SU-DHL-6 (cell line): ENCODE measurements at regions not wholly inside any gene's neighbourhood (a gene's known extent, or its start where the extent isn't known, plus 50 kb on each side); places are given as distances from the start of the nearest gene placed in this dataset.

Experiments
- H2AFZ ChIP-seq: fragments of 200-600 bp; sonication (generic); 2 replicates; pipeline ENCODE4 v1.6.1; 2014; ENCODE audit warnings: low read depth, mild to moderate bottlenecking, moderate library complexity, mixed read lengths, antibody characterized with exemption, low read length; ENCODE audit not compliant: severe bottlenecking
- H3F3A ChIP-seq: fragments of 200-600 bp; shearing (Covaris generic); 2 replicates; pipeline ENCODE4 v1.6.0; 2016; ENCODE audit warnings: antibody characterized with exemption, mild to moderate bottlenecking; ENCODE audit not compliant: insufficient read depth
- H3K27ac ChIP-seq: fragments of 200-600 bp; sonication (generic); 2 replicates; pipeline ENCODE4 v1.5.1; 2016; ENCODE audit warnings: low read depth, mild to moderate bottlenecking, low read length, moderate library complexity, mixed read lengths
- H3K27me3 ChIP-seq: fragments of 200-600 bp; sonication (generic), shearing (Covaris generic); 2 replicates; pipeline ENCODE4 v1.6.0; 2014; ENCODE audit warnings: mild to moderate bottlenecking, low read length
- H3K36me3 ChIP-seq: fragments of 200-600 bp; sonication (generic); 2 replicates; pipeline ENCODE4 v1.6.1; 2014; ENCODE audit warnings: mild to moderate bottlenecking, low read length, mixed read lengths
- H3K4me2 ChIP-seq: fragments of 300-600, 200-600 bp; shearing (Covaris generic), sonication (generic); 2 replicates; pipeline ENCODE4 v1.6.0; 2014; ENCODE audit warnings: low read length, low read depth, mild to moderate bottlenecking; ENCODE audit not compliant: poor library complexity, severe bottlenecking
- H3K4me3 ChIP-seq: fragments of 200-600 bp; sonication (generic); 2 replicates; pipeline ENCODE4 v1.5.1; 2014; ENCODE audit warnings: antibody characterized with exemption, low read length, mild to moderate bottlenecking, mixed read lengths; ENCODE audit not compliant: insufficient read depth, poor library complexity, severe bottlenecking
- H3K79me2 ChIP-seq: fragments of 200-600 bp; sonication (generic); 2 replicates; pipeline ENCODE4 v1.6.1; 2014; ENCODE audit warnings: mild to moderate bottlenecking, low read length, moderate library complexity; ENCODE audit not compliant: insufficient read depth
- H3K9ac ChIP-seq: fragments of 200-600 bp; sonication (generic); 2 replicates; pipeline ENCODE4 v1.7.0; 2014; ENCODE audit warnings: mild to moderate bottlenecking, low read length
- H3K9me2 ChIP-seq: fragments of 200-600 bp; sonication (generic); replicated peaks from 2 replicates; pipeline ENCODE4 v1.6.1; 2014; ENCODE audit warnings: low read length; ENCODE audit not compliant: insufficient read depth
- H3K9me3 ChIP-seq: fragments of 200-600 bp; sonication (generic); 2 replicates; pipeline ENCODE4 v1.6.1; 2014; ENCODE audit warnings: low read length, mixed read lengths; ENCODE audit not compliant: insufficient read depth
- H4K20me1 ChIP-seq: fragments of 200-600 bp; sonication (generic); 2 replicates; pipeline ENCODE4 v1.6.1; 2014; ENCODE audit warnings: low read depth, mild to moderate bottlenecking, antibody characterized with exemption, low read length, moderate library complexity, mixed read lengths
- CTCF ChIP-seq: fragments of 200-600 bp; sonication (generic); IDR thresholded peaks from one replicate; pipeline ENCODE4 v1.5.1; 2017; ENCODE audit warnings: antibody characterized with exemption, mild to moderate bottlenecking, low read length, moderate library complexity; ENCODE audit not compliant: insufficient read depth, poor library complexity, severe bottlenecking
- EZH2phosphoT487 ChIP-seq: fragments of 200-600 bp; sonication (generic), shearing (Covaris generic); conservative IDR thresholded peaks from 2 replicates; pipeline ENCODE4 v1.6.1; 2018; ENCODE audit warnings: mild to moderate bottlenecking, antibody characterized with exemption, low read length, moderate library complexity, mixed read lengths

DNA sequence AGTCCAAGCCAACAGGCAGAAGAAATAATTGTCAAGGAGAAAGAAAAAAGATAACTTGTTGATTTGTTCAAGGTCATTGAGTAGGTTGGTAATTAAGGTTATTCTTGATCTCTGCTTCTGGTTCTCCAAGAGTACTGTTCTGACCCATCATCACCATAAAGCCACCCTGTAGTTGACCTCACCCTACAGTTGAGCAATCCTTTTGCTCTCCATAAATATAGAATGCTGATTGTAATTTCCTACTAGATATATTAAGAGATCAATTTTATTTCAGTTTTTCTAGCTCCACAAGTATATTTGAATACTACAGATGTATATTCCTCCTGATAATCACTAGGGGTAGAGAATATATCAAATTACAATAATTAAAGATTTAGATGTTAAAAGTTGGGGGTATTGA is 350.5 kb upstream of the PDE3A start:
- no peak overlapping the region for H2AFZ ChIP-seq
- no peaks in the 10 kb centered on the region for H3K9me2 ChIP-seq
- no peak overlapping the region for H3K4me3 ChIP-seq
- no peaks in the 10 kb centered on the region for H3F3A ChIP-seq
- H3K9ac ChIP-seq: no peak overlapping the region
- H3K27ac ChIP-seq: no peak overlapping the region
- no peak for TF ChIP-seq CTCF
- H3K4me2 ChIP-seq: no peak overlapping the region
- no peaks in the 10 kb centered on the region for H3K27me3 ChIP-seq
- H4K20me1 ChIP-seq: no peaks in the 10 kb centered on the region
- H3K36me3 ChIP-seq: no peaks in the 10 kb centered on the region
- H3K79me2 ChIP-seq: no peaks in the 10 kb centered on the region
- H3K9me3 ChIP-seq: no peaks in the 10 kb centered on the region

- Histone ChIP-seq H3K27ac (no peak overlapping the region), H3K79me2 (no peaks in the 10 kb centered on the region), H3K27me3 (no peaks in the 10 kb centered on the region), H3K4me3 (no peak overlapping the region), H3K9me2 (no peaks in the 10 kb centered on the region), H3K9ac (no peak overlapping the region), H3F3A (no peaks in the 10 kb centered on the region), H3K4me2 (no peak overlapping the region), H3K9me3 (no peaks in the 10 kb centered on the region), H4K20me1 (no peaks in the 10 kb centered on the region), H3K36me3 (no peaks in the 10 kb centered on the region), H2AFZ (no peak overlapping the region)
- TF ChIP-seq EZH2phosphoT487 (no peak), CTCF (no peak)
Measured at GRCh38 chr12:20018406-20018805, 349.9 kb upstream of the PDE3A start.

- H2AFZ ChIP-seq: no peak overlapping the region
Measured at GRCh38 chr12:20024194-20024593, 344.1 kb upstream of the PDE3A start.

More at GRCh38 chr12:20024194-20024593, 344.1 kb upstream of the PDE3A start:
- Histone ChIP-seq H3K9me3 (no peaks in the 10 kb centered on the region), H4K20me1 (no peaks in the 10 kb centered on the region), H3K27me3 (no peaks in the 10 kb centered on the region), H3K4me3 (no peak overlapping the region), H3K27ac (no peak overlapping the region), H3K9me2 (no peaks in the 10 kb centered on the region; the same call in 1 of the 2 replicates), H3K79me2 (no peaks in the 10 kb centered on the region), H3F3A (no peaks in the 10 kb centered on the region), H3K4me2 (no peak overlapping the region), H3K9ac (no peak overlapping the region), H3K36me3 (no peaks in the 10 kb centered on the region)
- no peak for TF ChIP-seq EZH2phosphoT487
- no peak for TF ChIP-seq CTCF
